ENCODE measurements at regions not wholly inside any gene's neighbourhood (a gene's known extent, or its start where the extent isn't known, plus 50 kb on each side); places are given as distances from the start of the nearest gene placed in this dataset.

GRCh38 chr20:52473186-52473585 is 281.6 kb upstream of the ZFP64 start:
- TF ChIP-seq, protein P1, sequence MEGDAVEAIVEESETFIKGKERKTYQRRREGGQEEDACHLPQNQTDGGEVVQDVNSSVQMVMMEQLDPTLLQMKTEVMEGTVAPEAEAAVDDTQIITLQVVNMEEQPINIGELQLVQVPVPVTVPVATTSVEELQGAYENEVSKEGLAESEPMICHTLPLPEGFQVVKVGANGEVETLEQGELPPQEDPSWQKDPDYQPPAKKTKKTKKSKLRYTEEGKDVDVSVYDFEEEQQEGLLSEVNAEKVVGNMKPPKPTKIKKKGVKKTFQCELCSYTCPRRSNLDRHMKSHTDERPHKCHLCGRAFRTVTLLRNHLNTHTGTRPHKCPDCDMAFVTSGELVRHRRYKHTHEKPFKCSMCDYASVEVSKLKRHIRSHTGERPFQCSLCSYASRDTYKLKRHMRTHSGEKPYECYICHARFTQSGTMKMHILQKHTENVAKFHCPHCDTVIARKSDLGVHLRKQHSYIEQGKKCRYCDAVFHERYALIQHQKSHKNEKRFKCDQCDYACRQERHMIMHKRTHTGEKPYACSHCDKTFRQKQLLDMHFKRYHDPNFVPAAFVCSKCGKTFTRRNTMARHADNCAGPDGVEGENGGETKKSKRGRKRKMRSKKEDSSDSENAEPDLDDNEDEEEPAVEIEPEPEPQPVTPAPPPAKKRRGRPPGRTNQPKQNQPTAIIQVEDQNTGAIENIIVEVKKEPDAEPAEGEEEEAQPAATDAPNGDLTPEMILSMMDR (IDR thresholded peaks at IDR 0.05), result no peak
- TF ChIP-seq SIN3A (IDR thresholded peaks at IDR 0.05; ENCODE audit: borderline replicate concordance, insufficient read depth, low read depth, low read length), result no peak
- no peak for TF ChIP-seq REST (IDR thresholded peaks at IDR 0.05; ENCODE audit: insufficient read depth in 1 of 2, low read depth in 2 of 2, low read length in 1 of 2)
- TF ChIP-seq POLR2AphosphoS5 (IDR thresholded peaks at IDR 0.05; ENCODE audit: low read depth, low read length), result no peak
